H9 (cell line): ENCODE measurements at regions not wholly inside any gene's neighbourhood (a gene's known extent, or its start where the extent isn't known, plus 50 kb on each side); places are given as distances from the start of the nearest gene placed in this dataset.

Experiments
- DNase-seq: peaks from one replicate; pipeline ENCODE4 v3.0.0-alpha.2; 2017
- H2AFZ ChIP-seq: one replicate; pipeline ENCODE4 v1.6.1; 2013; ENCODE audit warnings: mild to moderate bottlenecking, low read length, control low read depth, moderate library complexity
- H2AK5ac ChIP-seq: 2 replicates; pipeline ENCODE4 v1.6.1; 2013; ENCODE audit warnings: low read length, control low read depth, mixed read lengths; ENCODE audit not compliant: insufficient read length
- H2BK120ac ChIP-seq: one replicate; pipeline ENCODE4 v1.6.1; 2013; ENCODE audit warnings: low read depth, mild to moderate bottlenecking, low read length, control low read depth, inconsistent platforms; ENCODE audit not compliant: poor library complexity, severe bottlenecking
- H2BK12ac ChIP-seq: 2 replicates; pipeline ENCODE4 v1.6.1; 2013; ENCODE audit warnings: low read length, control low read depth, mixed read lengths, low read depth; ENCODE audit not compliant: insufficient read length
- H2BK15ac ChIP-seq: 2 replicates; pipeline ENCODE4 v1.6.1; 2013; ENCODE audit warnings: low read depth, low read length, control low read depth
- H2BK20ac ChIP-seq: one replicate; pipeline ENCODE4 v1.6.1; 2013; ENCODE audit warnings: low read depth, mild to moderate bottlenecking, low read length, control low read depth, inconsistent platforms; ENCODE audit not compliant: poor library complexity, severe bottlenecking
- H2BK5ac ChIP-seq: 2 replicates; pipeline ENCODE4 v1.6.1; 2013; ENCODE audit warnings: low read length, control low read depth, mixed read lengths; ENCODE audit not compliant: insufficient read length
- H3K14ac ChIP-seq: 2 replicates; pipeline ENCODE4 v1.6.1; 2013; ENCODE audit warnings: low read length, control low read depth; ENCODE audit not compliant: insufficient read depth
- H3K18ac ChIP-seq: 2 replicates; pipeline ENCODE4 v1.6.1; 2013; ENCODE audit warnings: low read depth, mild to moderate bottlenecking, mixed read lengths, low read length, control low read depth; ENCODE audit not compliant: insufficient read length
- H3K23ac ChIP-seq: 2 replicates; pipeline ENCODE4 v1.6.1; 2013; ENCODE audit warnings: low read length, control low read depth, mixed read lengths, low read depth; ENCODE audit not compliant: insufficient read length
- H3K23me2 ChIP-seq: 2 replicates; pipeline ENCODE4 v1.6.1; 2013; ENCODE audit warnings: low read depth, mild to moderate bottlenecking, mixed read lengths, low read length, control low read depth; ENCODE audit not compliant: insufficient read length, poor library complexity, severe bottlenecking
- H3K27ac ChIP-seq: 2 replicates; pipeline ENCODE4 v1.5.1; 2013; ENCODE audit warnings: low read length, control low read depth, mixed read lengths, low read depth; ENCODE audit not compliant: insufficient read length
- H3K27me3 ChIP-seq: 2 replicates; pipeline ENCODE4 v1.6.1; 2013; ENCODE audit warnings: low read length, control low read depth, inconsistent platforms; ENCODE audit not compliant: insufficient read depth
- H3K4ac ChIP-seq: 2 replicates; pipeline ENCODE4 v1.6.1; 2013; ENCODE audit warnings: low read depth, mild to moderate bottlenecking, control low read depth, inconsistent platforms, low read length, moderate library complexity
- H3K4me1 ChIP-seq: 2 replicates; pipeline ENCODE4 v1.6.1; 2013; ENCODE audit warnings: low read length, control low read depth, inconsistent platforms; ENCODE audit not compliant: insufficient read depth
- H3K4me2 ChIP-seq: 2 replicates; pipeline ENCODE4 v1.6.1; 2013; ENCODE audit warnings: low read length, control low read depth, mixed read lengths; ENCODE audit not compliant: insufficient read length, insufficient read depth
- H3K56ac ChIP-seq: 2 replicates; pipeline ENCODE4 v1.6.1; 2013; ENCODE audit warnings: low read depth, mild to moderate bottlenecking, mixed read lengths, low read length, control low read depth; ENCODE audit not compliant: insufficient read length
- H3K79me1 ChIP-seq: 2 replicates; pipeline ENCODE4 v1.6.1; 2013; ENCODE audit warnings: low read depth, mild to moderate bottlenecking, moderate library complexity, low read length, control low read depth, inconsistent platforms; ENCODE audit not compliant: insufficient read depth, poor library complexity, severe bottlenecking
- H3K79me2 ChIP-seq: 2 replicates; pipeline ENCODE4 v1.6.1; 2013; ENCODE audit warnings: low read length, control low read depth, inconsistent platforms; ENCODE audit not compliant: insufficient read depth
- H3K9ac ChIP-seq: 2 replicates; pipeline ENCODE4 v1.6.1; 2013; ENCODE audit warnings: low read length, control low read depth, mixed read lengths; ENCODE audit not compliant: insufficient read length; ENCODE audit errors: extremely low read depth
- H3K9me3 ChIP-seq: one replicate; pipeline ENCODE4 v1.6.1; 2013; ENCODE audit warnings: low read depth, low read length, inconsistent platforms; ENCODE audit not compliant: control insufficient read depth
- H3T11ph ChIP-seq: one replicate; pipeline ENCODE4 v1.6.1; 2013; ENCODE audit warnings: mild to moderate bottlenecking, low read length, control low read depth, inconsistent platforms
- H4K20me1 ChIP-seq: one replicate; pipeline ENCODE4 v1.6.1; 2013; ENCODE audit not compliant: control insufficient read depth, insufficient read length, insufficient read depth
- H4K5ac ChIP-seq: 2 replicates; pipeline ENCODE4 v1.6.1; 2013; ENCODE audit warnings: low read depth, mild to moderate bottlenecking, mixed read lengths, low read length, control low read depth; ENCODE audit not compliant: insufficient read length
- H4K8ac ChIP-seq: replicated peaks from 2 replicates; pipeline ENCODE4 v1.6.1; 2013; ENCODE audit warnings: low read length, control low read depth, mixed read lengths, low read depth; ENCODE audit not compliant: insufficient read length
- H4K91ac ChIP-seq: 2 replicates; pipeline ENCODE4 v1.6.1; 2013; ENCODE audit warnings: low read depth, mild to moderate bottlenecking, moderate library complexity, mixed read lengths, low read length, control low read depth; ENCODE audit not compliant: insufficient read length
- H3K27ac Mint-ChIP-seq, 3 experiments: 2 replicates in 2 of 3; 3 replicates in 1 of 3; pipeline ENCODE4 v1.8.0; 2020 to 2021; ENCODE audit warnings: mixed read lengths in 3 of 3, mild to moderate bottlenecking in 1 of 3, moderate library complexity in 1 of 3
- H3K27me3 Mint-ChIP-seq: 2 replicates; pipeline ENCODE4 v1.8.0; 2021; ENCODE audit warnings: low read depth, mild to moderate bottlenecking, moderate library complexity, mixed read lengths
- H3K36me3 Mint-ChIP-seq, 3 experiments: 2 replicates in 2 of 3; 3 replicates in 1 of 3; pipeline ENCODE4 v1.8.0; 2020 to 2021; ENCODE audit warnings: low read depth in 3 of 3, mixed read lengths in 3 of 3; ENCODE audit not compliant: insufficient read depth in 1 of 3
- H3K4me1 Mint-ChIP-seq, 2 experiments: 2 replicates each; pipeline ENCODE4 v1.8.0; 2020; ENCODE audit warnings: mixed read lengths in 2 of 2
- H3K4me3 Mint-ChIP-seq, 2 experiments: 2 replicates in 1 of 2; 3 replicates in 1 of 2; pipeline ENCODE4 v1.8.0; 2020 to 2021; ENCODE audit warnings: mild to moderate bottlenecking in 2 of 2, mixed read lengths in 2 of 2, moderate library complexity in 1 of 2
- H3K9me3 Mint-ChIP-seq, 2 experiments: 2 replicates in 1 of 2; 3 replicates in 1 of 2; pipeline ENCODE4 v1.8.0; 2020; ENCODE audit warnings: mild to moderate bottlenecking in 2 of 2, mixed read lengths in 2 of 2, moderate library complexity in 1 of 2
- CTCF ChIP-seq: fragments of 200-600 bp; sonication (generic); conservative IDR thresholded peaks from 3 replicates; pipeline ENCODE4 v1.8.0; 2021; ENCODE audit warnings: antibody characterized with exemption, mild to moderate bottlenecking
- WGBS: extraction: QIAGEN DNeasy Blood & Tissue Kit; methylation state at CpG from one replicate; pipeline ENCODE4 v1.1.7; 2013; ENCODE audit warnings: missing lambda C conversion rate, low lambda C conversion rate, mixed read lengths; ENCODE audit not compliant: insufficient read length; ENCODE audit errors: extremely low coverage; 5-methylcytosine and 5-hydroxymethylcytosine counted together

- no peak overlapping the region for H3T11ph ChIP-seq
- Mint-ChIP-seq H3K4me3 (no peak overlapping the region), H3K27me3 (no peaks in the 10 kb centered on the region), H3K9me3 (no peaks in the 10 kb centered on the region), H3K4me1 (peaks cover 49 to 53% of the 10 kb centered on the region in 2 experiments), H3K36me3 (peaks cover 0 to 2% (median 0%) of the 10 kb centered on the region in 3 experiments; a peak in 2 of 7 replicates), H3K27ac (0 out of 7 replicates have a peak overlapping the region, but pooled peaks of 1 of the 3 experiments have one; percentile 53)
- H3K9ac ChIP-seq = no peak overlapping the region
- H2BK5ac ChIP-seq = no peak overlapping the region
- no CpG with 5 or more reads among the region's 3 CpGs for WGBS
- no peak for TF ChIP-seq CTCF
- H4K20me1 ChIP-seq = no peaks in the 10 kb centered on the region
- no peak overlapping the region for H3K23ac ChIP-seq
- no peak overlapping the region for H3K18ac ChIP-seq
- H3K4ac ChIP-seq = no peak overlapping the region
- H3K14ac ChIP-seq = no peak overlapping the region
- H2BK12ac ChIP-seq = no peak overlapping the region
- no peaks in the 10 kb centered on the region for H3K79me2 ChIP-seq
- DNase-seq = no peak
- no peak overlapping the region for H4K5ac ChIP-seq
- H3K27me3 ChIP-seq = no peaks in the 10 kb centered on the region
- H2BK120ac ChIP-seq = no peak overlapping the region
- H3K56ac ChIP-seq = no peak overlapping the region
- H2AFZ ChIP-seq = no peak overlapping the region
- H3K4me2 ChIP-seq = no peak overlapping the region
- H3K79me1 ChIP-seq = no peaks in the 10 kb centered on the region
- H2AK5ac ChIP-seq = no peak overlapping the region
- 0 out of 2 replicates have a peak, but pooled peaks cover 2% of the 10 kb centered on the region for H3K4me1 ChIP-seq
- no peak overlapping the region for H4K91ac ChIP-seq
- no peak overlapping the region for H3K27ac ChIP-seq
- H3K9me3 ChIP-seq = no peaks in the 10 kb centered on the region
- no peak overlapping the region for H4K8ac ChIP-seq
- no peak overlapping the region for H2BK20ac ChIP-seq
- no peak overlapping the region for H2BK15ac ChIP-seq
- H3K23me2 ChIP-seq = no peaks in the 10 kb centered on the region
Measured at GRCh38 chr13:73696713-73697112, 437.5 kb downstream of the KLF12 start.
